CD4-positive, alpha-beta T cell (primary cell): ENCODE measurements at regions not wholly inside any gene's neighbourhood (a gene's known extent, or its start where the extent isn't known, plus 50 kb on each side); places are given as distances from the start of the nearest gene placed in this dataset.

Source experiments
- ATAC-seq: fragments of 200-7000 bp; cut with Tn5 transposase; one replicate; pipeline ENCODE4 v1.10.0; 2022; ENCODE audit warnings: mild to moderate bottlenecking; ENCODE audit not compliant: poor library complexity
- CTCF ChIA-PET: fragments of 350-600 bp; sonication (Branson Sonifier 250); formaldehyde crosslinking; loops from one replicate; lab custom pipeline; 2021; ENCODE audit warnings: antibody characterized with exemption, inconsistent platforms; lab: Charles Lee
- POLR2A ChIA-PET: fragments of 350-600 bp; sonication (Branson Sonifier 250); formaldehyde crosslinking; loops from one replicate; lab custom pipeline; 2021; ENCODE audit warnings: antibody characterized with exemption, inconsistent platforms; lab: Charles Lee
- DNase-seq, 14 experiments: peaks; one replicate each; pipeline ENCODE4 v3.0.0-alpha.2; 2013 to 2020; ENCODE audit warnings: mixed read lengths in 2 of 14
- H3K27ac ChIP-seq, 2 donors: one replicate each; pipeline versions ENCODE4 v1.5.1 to v1.7.0; 2013; ENCODE audit warnings: low read length in 2 of 2, low read depth in 1 of 2, mild to moderate bottlenecking in 1 of 2
- H3K27me3 ChIP-seq, 2 experiments: 1 replicate in 1 of 2; 2 replicates in 1 of 2; pipeline versions ENCODE4 v1.6.1 to v1.7.0; 2013; ENCODE audit warnings: low read length in 2 of 2, control low read depth in 1 of 2, mild to moderate bottlenecking in 1 of 2, moderate library complexity in 1 of 2; ENCODE audit not compliant: insufficient read depth in 2 of 2, control insufficient read depth in 1 of 2
- H3K36me3 ChIP-seq: one replicate; pipeline ENCODE4 v1.6.1; 2013; ENCODE audit warnings: low read length, control low read depth; ENCODE audit not compliant: insufficient read depth
- H3K4me1 ChIP-seq: one replicate; pipeline ENCODE4 v1.6.1; 2013; ENCODE audit warnings: low read length, control low read depth; ENCODE audit not compliant: insufficient read depth
- H3K4me3 ChIP-seq: one replicate; pipeline ENCODE4 v1.5.1; 2013; ENCODE audit warnings: mild to moderate bottlenecking, low read length, moderate library complexity
- H3K9me3 ChIP-seq, 2 experiments: 1 replicate in 1 of 2; 2 replicates in 1 of 2; pipeline versions ENCODE4 v1.6.1 to v1.7.0; 2013; ENCODE audit warnings: low read length in 2 of 2, mild to moderate bottlenecking in 2 of 2, control low read depth in 1 of 2, moderate library complexity in 1 of 2; ENCODE audit not compliant: control insufficient read depth in 1 of 2, insufficient read depth in 1 of 2
- H3K27ac Mint-ChIP-seq: one replicate; pipeline ENCODE4 v1.8.0; 2020; ENCODE audit warnings: mixed read lengths
- H3K27me3 Mint-ChIP-seq: one replicate; pipeline ENCODE4 v1.8.0; 2021; ENCODE audit warnings: mixed read lengths
- H3K36me3 Mint-ChIP-seq: one replicate; pipeline ENCODE4 v1.8.0; 2021; ENCODE audit warnings: low read depth, mixed read lengths
- H3K4me1 Mint-ChIP-seq: one replicate; pipeline ENCODE4 v1.8.0; 2021; ENCODE audit warnings: low read depth, mixed read lengths
- H3K4me3 Mint-ChIP-seq: one replicate; pipeline ENCODE4 v1.8.0; 2020; ENCODE audit warnings: mild to moderate bottlenecking, mixed read lengths
- H3K9me3 Mint-ChIP-seq: one replicate; pipeline ENCODE4 v1.8.0; 2020; ENCODE audit warnings: mixed read lengths
- CTCF ChIP-seq: fragments of 200-600 bp; IDR thresholded peaks from one replicate; pipeline ENCODE4 v1.8.0; 2022; ENCODE audit warnings: antibody characterized with exemption, mild to moderate bottlenecking
- intact Hi-C, 2 experiments: fragments of 100-400 bp; cut with DNase I in 1 of 2; cut with micrococcal nuclease in 1 of 2; formaldehyde crosslinking; loops; one replicate each; pipeline versions ENCODE4 v1.15.1 to v1.9.0; 2023 to 2025; cut with DNase I, micrococcal nuclease

GRCh38 chr3:5456199-5456598 lies 268.7 kb downstream of the EDEM1 start:
- intact Hi-C loops = no loop called here
- no peak for ATAC-seq
- Histone ChIP-seq H3K27me3 (no peaks in the 10 kb centered on the region), H3K9me3 (no peaks in the 10 kb centered on the region), H3K4me3 (no peak overlapping the region), H3K27ac (no peak overlapping the region), H3K4me1 (no peaks in the 10 kb centered on the region), H3K36me3 (no peaks in the 10 kb centered on the region)
- TF ChIP-seq CTCF = no peak
- ChIA-PET CTCF (no interaction called here), POLR2A (no interaction called here)
- H3K27ac Mint-ChIP-seq = no peak overlapping the region
- no peak overlapping the region for H3K4me3 Mint-ChIP-seq
- H3K27me3 Mint-ChIP-seq = peaks cover 10% of the 10 kb centered on the region
- no peaks in the 10 kb centered on the region for H3K4me1 Mint-ChIP-seq
- H3K9me3 Mint-ChIP-seq = no peaks in the 10 kb centered on the region
- no peak for DNase-seq
- no peaks in the 10 kb centered on the region for H3K36me3 Mint-ChIP-seq

- H3K4me1 ChIP-seq = no peaks in the 10 kb centered on the region
- Mint-ChIP-seq H3K27ac (no peak overlapping the region), H3K27me3 (peaks cover 13% of the 10 kb centered on the region), H3K4me1 (no peaks in the 10 kb centered on the region), H3K36me3 (no peaks in the 10 kb centered on the region), H3K4me3 (no peak overlapping the region), H3K9me3 (no peaks in the 10 kb centered on the region)
- POLR2A ChIA-PET = no interaction called here
- DNase-seq (no peak), ATAC-seq (no peak)
- intact Hi-C loops = no loop called here
- no peaks in the 10 kb centered on the region for H3K9me3 ChIP-seq
- H3K36me3 ChIP-seq = no peaks in the 10 kb centered on the region
- no peak overlapping the region for H3K27ac ChIP-seq
- CTCF ChIA-PET = no interaction called here
- TF ChIP-seq CTCF = no peak
- H3K27me3 ChIP-seq = no peaks in the 10 kb centered on the region
- H3K4me3 ChIP-seq = no peak overlapping the region
Observed at GRCh38 chr3:5458526-5458925, 271.0 kb downstream of the EDEM1 start.

GRCh38 chr3:5462086-5462485 lies 274.6 kb downstream of the EDEM1 start:
- no peak overlapping the region for H3K27ac Mint-ChIP-seq

More at GRCh38 chr3:5462086-5462485, 274.6 kb downstream of the EDEM1 start:
- Mint-ChIP-seq H3K4me1 (no peaks in the 10 kb centered on the region), H3K36me3 (no peaks in the 10 kb centered on the region), H3K4me3 (no peak overlapping the region), H3K27me3 (peaks cover 14% of the 10 kb centered on the region), H3K9me3 (no peaks in the 10 kb centered on the region)
- DNase-seq (no peak), ATAC-seq (no peak)
- Histone ChIP-seq H3K9me3 (no peaks in the 10 kb centered on the region), H3K27me3 (no peaks in the 10 kb centered on the region), H3K27ac (no peak overlapping the region), H3K4me1 (no peaks in the 10 kb centered on the region), H3K4me3 (no peak overlapping the region), H3K36me3 (no peaks in the 10 kb centered on the region)
- CTCF ChIA-PET = no interaction called here
- intact Hi-C loops = no loop called here
- no peak for TF ChIP-seq CTCF
- POLR2A ChIA-PET = no interaction called here
